HEK293T (cell line): ENCODE measurements at regions not wholly inside any gene's neighbourhood (a gene's known extent, or its start where the extent isn't known, plus 50 kb on each side); places are given as distances from the start of the nearest gene placed in this dataset.

Experiments used
- CTCF ChIA-PET: fragments of 350-600 bp; formaldehyde crosslinking; extraction: SDS; loops from one replicate; lab custom pipeline; 2021; ENCODE audit warnings: antibody characterized with exemption, inconsistent platforms; lab: Yijun Ruan, JAX
- POLR2A ChIA-PET: fragments of 350-600 bp; formaldehyde crosslinking; extraction: SDS; loops from one replicate; lab custom pipeline; 2020; ENCODE audit warnings: antibody characterized with exemption, inconsistent platforms; lab: Yijun Ruan, JAX
- DNase-seq: peaks from one replicate; pipeline ENCODE4 v3.0.0; 2012; ENCODE audit warnings: mixed read lengths; ENCODE audit errors: extremely low spot score
- ARNT ChIP-seq: fragments of 450-650 bp; IDR thresholded peaks from 2 replicates; pipeline ENCODE4 v1.6.1; 2017; ENCODE audit warnings: mild to moderate bottlenecking
- BHLHE40 ChIP-seq: fragments of 450-650 bp; IDR thresholded peaks from 2 replicates; pipeline ENCODE4 v1.6.1; 2016; ENCODE audit warnings: mild to moderate bottlenecking, moderate library complexity, borderline replicate concordance
- CTBP1 ChIP-seq: fragments of 450-650 bp; IDR thresholded peaks from 2 replicates; pipeline ENCODE4 v1.6.1; 2016; ENCODE audit warnings: borderline replicate concordance
- ELF4 ChIP-seq: fragments of 450-650 bp; IDR thresholded peaks from 2 replicates; pipeline ENCODE4 v1.6.1; 2017; ENCODE audit warnings: antibody characterized with exemption
- FOXA1 ChIP-seq: fragments of 450-650 bp; IDR thresholded peaks from 2 replicates; pipeline ENCODE4 v1.6.1; 2016; ENCODE audit warnings: mild to moderate bottlenecking
- FOXK2 ChIP-seq: fragments of 450-650 bp; IDR thresholded peaks from 2 replicates; pipeline ENCODE4 v1.6.1; 2016; ENCODE audit warnings: mild to moderate bottlenecking
- FOXM1 ChIP-seq: fragments of 450-650 bp; IDR thresholded peaks from 2 replicates; pipeline ENCODE4 v1.6.1; 2017; ENCODE audit warnings: mild to moderate bottlenecking, borderline replicate concordance
- HDGF ChIP-seq: fragments of 450-650 bp; IDR thresholded peaks from 2 replicates; pipeline ENCODE4 v1.6.1; 2017; ENCODE audit warnings: antibody characterized with exemption, borderline replicate concordance
- L3MBTL2 ChIP-seq: fragments of 450-650 bp; conservative IDR thresholded peaks from 2 replicates; pipeline ENCODE4 v1.6.1; 2016; ENCODE audit warnings: mild to moderate bottlenecking
- LEF1 ChIP-seq: fragments of 450-650 bp; IDR thresholded peaks from 2 replicates; pipeline ENCODE4 v1.6.1; 2017; ENCODE audit warnings: mild to moderate bottlenecking, borderline replicate concordance
- NFRKB ChIP-seq: fragments of 450-650 bp; IDR thresholded peaks from 2 replicates; pipeline ENCODE4 v1.6.1; 2016; ENCODE audit warnings: mild to moderate bottlenecking, moderate library complexity
- SP1 ChIP-seq: fragments of 450-650 bp; IDR thresholded peaks from 2 replicates; pipeline ENCODE4 v1.6.1; 2017
- SUZ12 ChIP-seq: fragments of 450-650 bp; IDR thresholded peaks from 2 replicates; pipeline ENCODE4 v1.6.1; 2016; ENCODE audit warnings: mild to moderate bottlenecking
- TARDBP ChIP-seq: fragments of 450-650 bp; IDR thresholded peaks from 2 replicates; pipeline ENCODE4 v1.6.1; 2016
- ZNF384 ChIP-seq: fragments of 450-650 bp; IDR thresholded peaks from 2 replicates; pipeline ENCODE4 v1.6.1; 2016
- TF ChIP-seq, protein P1 (sequence below): fragments of 450-650 bp; IDR thresholded peaks from 2 replicates; pipeline ENCODE4 v1.6.1; 2016

DNA sequence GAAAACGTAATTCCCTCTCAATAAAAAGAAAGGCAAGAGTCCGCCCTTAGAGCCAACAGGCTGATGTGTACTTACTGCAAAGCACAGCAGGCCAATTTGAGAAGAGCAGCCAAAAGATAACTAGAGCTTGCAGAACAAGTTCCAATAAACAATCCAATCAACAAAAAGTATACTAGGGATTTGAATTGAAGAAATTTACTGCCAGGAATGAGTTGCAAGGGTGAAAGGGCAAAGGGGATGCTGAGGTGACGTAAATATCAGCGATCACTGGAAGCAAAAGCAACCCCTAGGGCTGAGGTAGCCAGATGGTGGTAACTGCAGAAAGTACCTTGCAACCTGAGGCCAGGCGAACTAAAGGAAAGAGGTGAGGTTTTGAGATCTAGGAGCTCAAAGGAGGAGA, 152.1 kb upstream of the TENM3 start:
- CTCF ChIA-PET: no interaction called here
- POLR2A ChIA-PET: no interaction called here
- no peak for TF ChIP-seq HDGF
- TF ChIP-seq SUZ12: no peak
- TF ChIP-seq, protein P1, sequence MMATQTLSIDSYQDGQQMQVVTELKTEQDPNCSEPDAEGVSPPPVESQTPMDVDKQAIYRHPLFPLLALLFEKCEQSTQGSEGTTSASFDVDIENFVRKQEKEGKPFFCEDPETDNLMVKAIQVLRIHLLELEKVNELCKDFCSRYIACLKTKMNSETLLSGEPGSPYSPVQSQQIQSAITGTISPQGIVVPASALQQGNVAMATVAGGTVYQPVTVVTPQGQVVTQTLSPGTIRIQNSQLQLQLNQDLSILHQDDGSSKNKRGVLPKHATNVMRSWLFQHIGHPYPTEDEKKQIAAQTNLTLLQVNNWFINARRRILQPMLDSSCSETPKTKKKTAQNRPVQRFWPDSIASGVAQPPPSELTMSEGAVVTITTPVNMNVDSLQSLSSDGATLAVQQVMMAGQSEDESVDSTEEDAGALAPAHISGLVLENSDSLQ: no peak
- TF ChIP-seq LEF1: no peak
- no peak for TF ChIP-seq ZNF384
- no peak for DNase-seq

DNA sequence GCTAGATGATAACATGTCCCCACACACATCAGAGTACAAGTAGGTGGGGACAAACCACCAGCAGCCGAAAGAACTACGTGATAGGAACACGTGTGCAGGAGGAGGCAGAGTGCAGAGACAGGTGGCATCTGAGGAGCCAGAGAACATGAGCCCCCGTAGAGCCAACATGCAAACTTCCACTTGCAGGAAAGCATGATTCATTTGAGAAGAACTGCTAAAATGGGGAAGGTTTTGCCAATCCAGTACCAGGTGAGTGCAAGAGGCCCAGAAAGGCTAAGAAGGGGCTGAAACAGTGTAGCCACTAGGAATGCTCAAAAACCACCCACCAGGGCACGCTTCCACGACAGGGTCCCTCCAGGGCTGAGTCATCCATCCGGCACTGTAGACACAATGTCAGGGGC, 149.8 kb upstream of the TENM3 start:
- POLR2A ChIA-PET: no interaction called here
- DNase-seq: no peak
- TF ChIP-seq FOXM1 (no peak), SP1 (no peak), ELF4 (no peak), LEF1 (no peak)
- CTCF ChIA-PET: interaction anchor here (0.5 kb wide), 1 partner anchor 151 kb away, joined by 3 read pairs; no protein-coding TSS in a partner anchor

DNA sequence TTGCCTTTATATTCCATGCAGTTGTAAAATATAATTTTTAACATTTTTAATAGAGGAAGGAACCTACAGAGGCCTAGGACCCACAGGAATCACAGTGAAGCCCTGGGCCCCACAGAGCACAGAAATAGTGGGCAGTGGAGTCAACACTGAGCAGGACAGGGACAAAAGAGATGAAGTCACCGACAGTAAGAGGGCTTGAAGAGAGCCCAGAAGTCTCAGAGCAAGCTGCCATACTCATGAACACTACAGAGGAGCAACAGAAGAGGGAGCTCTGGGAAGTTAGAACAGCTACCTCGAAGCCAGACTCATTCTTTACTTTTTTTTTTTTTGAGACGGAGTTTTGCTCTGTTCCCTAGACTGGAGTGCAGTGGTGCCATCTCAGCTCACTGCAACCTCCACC, 149.3 kb upstream of the TENM3 start:
- no peak for TF ChIP-seq LEF1
- TF ChIP-seq TARDBP: no peak
- TF ChIP-seq ARNT: no peak
- TF ChIP-seq CTBP1: no peak
- no peak for TF ChIP-seq L3MBTL2
- no peak for TF ChIP-seq NFRKB
- TF ChIP-seq FOXM1: no peak
- TF ChIP-seq SUZ12: no peak
- no peak for TF ChIP-seq FOXK2
- TF ChIP-seq FOXA1: no peak
- no peak for TF ChIP-seq ELF4
- TF ChIP-seq BHLHE40: no peak
- no peak for TF ChIP-seq HDGF
- TF ChIP-seq SP1: no peak
- no peak for TF ChIP-seq ZNF384
- TF ChIP-seq, protein P1: no peak
- no peak for DNase-seq
- ChIA-PET CTCF (interaction anchor here (0.5 to 0.6 kb wide), 2 partner anchors 152 to 189 kb away, joined by 3 read pairs; no protein-coding TSS in a partner anchor), POLR2A (no interaction called here)

DNA sequence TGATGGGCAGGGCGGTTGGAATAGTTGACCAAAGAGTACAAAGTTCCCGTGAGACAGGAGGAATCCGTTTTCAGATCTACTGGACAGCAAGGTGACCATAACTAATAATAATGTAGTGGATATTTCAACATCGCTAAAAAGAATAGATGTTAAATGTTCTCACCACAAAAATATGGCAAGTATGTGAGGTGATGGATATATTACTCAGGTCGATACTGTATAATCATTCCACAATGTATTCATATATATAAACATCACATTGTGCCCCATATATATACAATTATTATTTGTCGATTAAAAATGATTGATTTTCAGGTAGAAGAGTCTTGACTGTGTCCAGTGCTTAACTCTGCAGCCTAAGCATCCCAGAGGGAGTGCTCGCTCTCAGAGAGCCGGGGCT, 141.6 kb upstream of the TENM3 start:
- TF ChIP-seq ELF4 (no peak), ARNT (no peak), TARDBP (no peak), FOXK2 (no peak), FOXA1 (no peak), LEF1 (no peak), HDGF (no peak), NFRKB (no peak), ZNF384 (no peak)
- DNase-seq: no peak
- ChIA-PET CTCF (interaction anchor here (0.6 kb wide), 1 partner anchor 823 kb away, joined by 3 read pairs; no protein-coding TSS in a partner anchor), POLR2A (no interaction called here)

DNA sequence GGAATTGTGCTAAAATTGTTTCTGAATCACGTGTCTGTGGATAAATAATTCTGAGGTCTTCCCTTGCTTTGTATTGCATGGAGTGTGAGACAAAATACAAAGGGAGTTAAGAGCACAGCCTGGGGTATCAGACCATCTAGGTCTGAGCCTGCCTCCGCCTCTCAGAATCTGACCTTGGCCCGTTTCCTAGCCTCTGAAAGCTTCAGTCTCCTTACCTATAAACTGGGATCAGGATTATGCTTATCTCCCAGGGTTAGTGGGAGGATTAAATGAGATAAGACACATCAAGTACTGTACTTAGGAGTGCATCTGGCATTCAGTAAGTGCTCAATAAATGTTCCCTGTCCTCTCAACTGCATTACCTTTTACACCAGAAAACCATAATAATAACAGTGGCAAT, 140.6 kb upstream of the TENM3 start:
- ChIA-PET POLR2A (interaction anchor here (1.3 kb wide), 1 partner anchor 14 kb away, joined by 4 read pairs; no protein-coding TSS in a partner anchor), CTCF (interaction anchor here (0.6 kb wide), 2 partner anchors 197 to 822 kb away, joined by 3 read pairs; no protein-coding TSS in a partner anchor)
- DNase-seq: no peak
- no peak for TF ChIP-seq CTBP1
- TF ChIP-seq, protein P1: no peak

DNA sequence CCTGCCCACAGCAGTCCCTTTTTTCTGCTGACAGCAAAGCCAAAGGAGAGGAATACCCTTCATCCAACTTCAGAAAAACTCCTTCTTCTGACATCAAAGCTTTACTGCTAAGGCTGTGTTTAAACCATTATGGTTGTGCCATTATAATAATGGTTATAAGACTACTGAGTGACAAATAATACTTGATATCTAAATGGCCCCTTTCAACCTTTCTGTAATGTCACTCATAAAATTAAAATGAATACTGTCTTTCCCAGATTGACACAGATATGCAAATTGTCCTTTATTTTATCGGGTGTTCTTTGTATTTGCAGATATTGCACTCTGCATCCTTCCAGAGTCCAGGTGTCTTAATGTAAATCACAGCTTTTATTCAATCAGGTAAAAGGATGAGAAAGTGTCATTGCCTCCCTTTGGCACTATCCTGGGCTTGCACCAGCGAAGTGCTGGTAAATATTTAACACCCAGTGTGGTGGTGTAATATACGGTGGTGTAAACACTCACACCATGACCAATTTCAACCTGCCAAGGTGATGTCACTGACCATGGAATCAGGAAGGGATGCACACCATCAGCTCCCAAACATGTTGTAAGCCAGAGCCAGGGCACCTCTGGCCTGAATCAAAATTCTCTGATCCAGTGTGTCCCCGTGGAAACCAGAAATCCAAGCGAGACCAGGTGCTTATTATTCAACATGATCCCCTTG, 139.4 kb upstream of the TENM3 start:
- no peak for DNase-seq
- CTCF ChIA-PET: no interaction called here
- no peak for TF ChIP-seq ZNF384
- POLR2A ChIA-PET: interaction anchor here (1.3 kb wide), 1 partner anchor 15 kb away, joined by 4 read pairs; no protein-coding TSS in a partner anchor

DNA sequence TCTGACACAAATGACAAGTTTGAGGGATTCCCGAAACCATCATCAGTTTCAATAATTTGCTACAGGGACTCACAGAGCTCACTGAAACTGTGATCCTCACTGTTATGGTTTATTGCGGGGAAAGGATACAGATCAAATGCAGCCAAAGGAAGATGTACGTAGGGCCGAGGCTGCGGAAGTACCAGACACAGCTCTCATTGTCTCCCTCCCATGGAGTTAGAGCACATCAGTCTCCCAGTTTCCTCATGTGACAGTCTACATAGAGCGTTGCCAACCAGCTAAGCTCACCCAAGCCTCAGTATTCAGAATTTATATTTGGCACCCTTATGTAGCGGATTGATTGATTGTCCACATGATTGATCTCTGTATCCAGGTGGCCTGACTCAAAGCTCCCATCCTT, 137.8 kb upstream of the TENM3 start:
- CTCF ChIA-PET: no interaction called here
- DNase-seq: no peak

More for the DNA sequence above, 137.8 kb upstream of the TENM3 start:
- POLR2A ChIA-PET: no interaction called here
- no peak for TF ChIP-seq ELF4
- TF ChIP-seq ZNF384: no peak
